ENCODE measurements at regions not wholly inside any gene's neighbourhood (a gene's known extent, or its start where the extent isn't known, plus 50 kb on each side); places are given as distances from the start of the nearest gene placed in this dataset.

GRCh38 chr22:22352371-22352999 is 107.9 kb downstream of the VPREB1 start:
- H3K27me3 ChIP-seq (ENCODE audit: insufficient read depth, low read depth, severe bottlenecking) = no peaks in the 10 kb centered on the region
- H3K9me3 ChIP-seq (ENCODE audit: severe bottlenecking) = no peaks in the 10 kb centered on the region
- DNase-seq = no peak
- H3K27ac ChIP-seq = no peak overlapping the region
- H3K36me3 ChIP-seq = no peaks in the 10 kb centered on the region
- H3K4me3 ChIP-seq (ENCODE audit: low read depth, low read length) = no peak overlapping the region
- no peak for TF ChIP-seq CTCF (IDR thresholded peaks at IDR 0.05; ENCODE audit: low read depth, low read length)

GRCh38 chr22:22355096-22355834 is 110.7 kb downstream of the VPREB1 start:
- Histone ChIP-seq H3K27ac (no peak overlapping the region), H3K9me3 (ENCODE audit: severe bottlenecking) (no peaks in the 10 kb centered on the region), H3K4me3 (ENCODE audit: low read depth, low read length) (no peak overlapping the region), H3K27me3 (ENCODE audit: insufficient read depth, low read depth, severe bottlenecking) (no peaks in the 10 kb centered on the region), H3K36me3 (no peaks in the 10 kb centered on the region)
- no peak for DNase-seq
- TF ChIP-seq CTCF (IDR thresholded peaks at IDR 0.05; ENCODE audit: low read depth, low read length) = no peak

GRCh38 chr22:22357024-22357883 is 112.7 kb downstream of the VPREB1 start:
- Histone ChIP-seq H3K27ac (no peak overlapping the region), H3K9me3 (ENCODE audit: severe bottlenecking) (no peaks in the 10 kb centered on the region), H3K4me3 (ENCODE audit: low read depth, low read length) (peak overlapping the region; percentile 29), H3K27me3 (ENCODE audit: insufficient read depth, low read depth, severe bottlenecking) (no peaks in the 10 kb centered on the region), H3K36me3 (no peaks in the 10 kb centered on the region)
- peak; percentile 85 for TF ChIP-seq CTCF (IDR thresholded peaks at IDR 0.05; ENCODE audit: low read depth, low read length)
- peak; percentile 96 for DNase-seq

GRCh38 chr22:22358152-22358551 is 113.6 kb downstream of the VPREB1 start:
- TF ChIP-seq CTCF (IDR thresholded peaks at IDR 0.05; ENCODE audit: low read depth, low read length) = no peak
- no peak overlapping the region for H3K4me3 ChIP-seq (ENCODE audit: low read depth, low read length)
- no peaks in the 10 kb centered on the region for H3K9me3 ChIP-seq (ENCODE audit: severe bottlenecking)
- no peak overlapping the region for H3K27ac ChIP-seq
- H3K27me3 ChIP-seq (ENCODE audit: insufficient read depth, low read depth, severe bottlenecking) = no peaks in the 10 kb centered on the region
- no peaks in the 10 kb centered on the region for H3K36me3 ChIP-seq
- DNase-seq = no peak

GRCh38 chr22:22358686-22359085 is 114.1 kb downstream of the VPREB1 start:
- Histone ChIP-seq H3K27me3 (ENCODE audit: insufficient read depth, low read depth, severe bottlenecking) (no peaks in the 10 kb centered on the region), H3K4me3 (ENCODE audit: low read depth, low read length) (no peak overlapping the region), H3K27ac (no peak overlapping the region), H3K36me3 (no peaks in the 10 kb centered on the region), H3K9me3 (ENCODE audit: severe bottlenecking) (no peaks in the 10 kb centered on the region)
- TF ChIP-seq CTCF (IDR thresholded peaks at IDR 0.05; ENCODE audit: low read depth, low read length) = no peak
- no peak for DNase-seq

Data from WERI-Rb-1 (cell line).